ENCODE measurements at regions not wholly inside any gene's neighbourhood (a gene's known extent, or its start where the extent isn't known, plus 50 kb on each side); places are given as distances from the start of the nearest gene placed in this dataset.

DNA sequence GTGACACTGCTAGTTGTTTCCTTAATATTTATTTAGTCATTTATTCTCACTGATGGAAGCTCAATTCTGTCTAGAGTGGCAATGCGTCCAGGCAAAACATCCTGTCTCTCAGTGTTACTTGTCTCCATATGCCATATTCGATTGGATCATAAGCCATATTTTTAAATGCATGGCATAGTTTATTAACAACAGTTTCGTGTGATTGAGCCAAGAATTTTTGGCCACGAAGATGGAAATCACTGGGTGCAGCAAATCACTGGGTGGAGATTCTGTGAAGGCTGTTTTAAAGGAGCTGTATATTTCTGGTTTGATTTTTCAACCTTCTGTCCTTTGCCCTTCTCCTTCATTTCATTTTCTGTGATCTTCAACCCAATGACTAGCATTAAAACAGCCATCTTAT is 205.2 kb downstream of the JRKL start:
- Histone ChIP-seq H3K9me3 (no peaks in the 10 kb centered on the region), H3K36me3 (no peaks in the 10 kb centered on the region), H3K27me3 (no peaks in the 10 kb centered on the region), H3K27ac (no peak overlapping the region), H3K4me3 (no peak overlapping the region), H3K4me1 (no peaks in the 10 kb centered on the region)
- ATAC-seq = no peak
- DNase-seq = no peak
- TF ChIP-seq, protein P1, sequence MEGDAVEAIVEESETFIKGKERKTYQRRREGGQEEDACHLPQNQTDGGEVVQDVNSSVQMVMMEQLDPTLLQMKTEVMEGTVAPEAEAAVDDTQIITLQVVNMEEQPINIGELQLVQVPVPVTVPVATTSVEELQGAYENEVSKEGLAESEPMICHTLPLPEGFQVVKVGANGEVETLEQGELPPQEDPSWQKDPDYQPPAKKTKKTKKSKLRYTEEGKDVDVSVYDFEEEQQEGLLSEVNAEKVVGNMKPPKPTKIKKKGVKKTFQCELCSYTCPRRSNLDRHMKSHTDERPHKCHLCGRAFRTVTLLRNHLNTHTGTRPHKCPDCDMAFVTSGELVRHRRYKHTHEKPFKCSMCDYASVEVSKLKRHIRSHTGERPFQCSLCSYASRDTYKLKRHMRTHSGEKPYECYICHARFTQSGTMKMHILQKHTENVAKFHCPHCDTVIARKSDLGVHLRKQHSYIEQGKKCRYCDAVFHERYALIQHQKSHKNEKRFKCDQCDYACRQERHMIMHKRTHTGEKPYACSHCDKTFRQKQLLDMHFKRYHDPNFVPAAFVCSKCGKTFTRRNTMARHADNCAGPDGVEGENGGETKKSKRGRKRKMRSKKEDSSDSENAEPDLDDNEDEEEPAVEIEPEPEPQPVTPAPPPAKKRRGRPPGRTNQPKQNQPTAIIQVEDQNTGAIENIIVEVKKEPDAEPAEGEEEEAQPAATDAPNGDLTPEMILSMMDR (IDR thresholded peaks at IDR 0.05) = no peak
- intact Hi-C loops (cut with DNase I) = no loop called here

DNA sequence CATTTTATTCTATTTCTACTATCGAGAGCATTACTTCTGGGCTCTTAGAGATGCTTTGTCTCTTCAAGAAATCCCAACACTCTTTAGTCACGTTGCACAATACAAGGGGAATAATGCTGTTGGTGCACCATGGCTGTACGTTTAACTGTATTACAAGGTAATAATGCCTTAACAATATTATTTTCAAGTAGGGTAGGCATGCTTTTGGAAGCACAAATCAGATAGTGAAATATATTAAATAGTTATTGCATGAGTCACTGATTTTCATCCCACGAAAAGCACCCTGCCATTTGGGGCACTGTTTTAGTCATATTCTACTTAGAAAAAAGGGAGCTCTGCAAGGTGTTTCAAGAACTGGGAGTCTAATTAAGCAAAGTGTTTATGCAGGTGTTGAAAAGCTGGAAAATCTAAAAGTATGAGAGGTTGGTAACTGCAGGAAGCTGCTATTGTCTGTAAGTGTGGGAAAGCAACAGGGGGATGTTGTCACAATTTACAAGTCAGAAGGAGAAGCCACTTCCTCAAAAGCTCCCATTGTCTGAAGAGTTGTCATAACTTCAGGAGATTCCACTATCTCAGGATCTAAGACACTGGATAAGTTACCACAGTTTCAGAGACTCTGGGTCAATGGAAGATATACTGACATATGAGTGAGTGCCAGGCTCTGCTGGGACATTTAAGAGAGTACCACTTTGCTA is 218.2 kb downstream of the JRKL start:
- DNase-seq = no peak
- Histone ChIP-seq H3K4me1 (no peaks in the 10 kb centered on the region), H3K36me3 (no peaks in the 10 kb centered on the region), H3K27ac (no peak overlapping the region), H3K27me3 (no peaks in the 10 kb centered on the region), H3K9me3 (no peaks in the 10 kb centered on the region), H3K4me3 (no peak overlapping the region)
- TF ChIP-seq, protein P1 (IDR thresholded peaks at IDR 0.05) = no peak
- ATAC-seq = no peak
- intact Hi-C loops (cut with DNase I) = no loop called here

DNA sequence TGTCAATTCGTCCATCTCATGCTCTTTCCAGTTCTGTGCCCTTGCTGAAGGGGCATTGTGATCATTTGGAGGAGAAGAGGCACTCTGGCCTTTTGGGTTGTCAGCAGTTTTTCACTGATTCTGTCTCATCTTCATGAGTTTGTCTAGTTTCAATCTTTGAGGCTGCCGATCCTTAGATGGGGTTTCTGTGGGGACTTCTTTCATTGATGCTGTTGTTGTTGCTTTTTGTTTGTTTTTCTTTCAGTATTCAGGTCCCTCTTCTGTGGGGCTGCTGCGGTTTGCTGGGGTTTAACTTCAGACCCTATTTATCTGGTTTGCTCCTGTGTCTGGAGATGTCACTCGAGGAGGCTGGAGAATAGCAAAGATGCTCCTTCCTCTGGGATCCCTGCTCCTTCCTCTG is 224.3 kb downstream of the JRKL start:
- DNase-seq (no peak), ATAC-seq (no peak)
- Histone ChIP-seq H3K4me3 (no peak overlapping the region), H3K9me3 (no peaks in the 10 kb centered on the region), H3K27ac (no peak overlapping the region), H3K4me1 (no peaks in the 10 kb centered on the region), H3K27me3 (no peaks in the 10 kb centered on the region), H3K36me3 (no peaks in the 10 kb centered on the region)
- intact Hi-C loops (cut with DNase I) = no loop called here
- TF ChIP-seq, protein P1 (IDR thresholded peaks at IDR 0.05) = no peak

DNA sequence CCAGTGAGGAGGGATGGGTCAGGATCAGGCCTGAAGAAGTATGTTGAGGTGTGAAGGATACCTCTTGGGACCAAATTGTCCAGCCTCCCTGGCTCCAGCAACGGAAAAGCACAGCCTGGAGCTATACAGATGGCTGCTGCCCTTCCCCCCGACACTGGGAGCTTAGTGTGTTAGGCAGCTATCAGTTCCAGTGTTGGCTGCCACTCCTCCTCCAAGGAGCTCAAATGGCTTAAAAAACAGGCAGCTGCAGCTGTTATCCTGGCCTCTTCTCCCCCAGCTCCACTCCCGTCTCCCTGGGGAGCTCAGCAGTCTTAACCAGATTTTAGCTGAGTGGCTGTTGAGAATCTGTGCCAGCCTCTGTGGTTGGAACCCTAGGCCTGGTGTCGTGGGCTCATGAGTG is 225.0 kb downstream of the JRKL start:
- Histone ChIP-seq H3K9me3 (no peaks in the 10 kb centered on the region), H3K27ac (no peak overlapping the region), H3K27me3 (no peaks in the 10 kb centered on the region), H3K36me3 (no peaks in the 10 kb centered on the region), H3K4me1 (no peaks in the 10 kb centered on the region), H3K4me3 (no peak overlapping the region)
- ATAC-seq (no peak), DNase-seq (no peak)
- TF ChIP-seq, protein P1 (IDR thresholded peaks at IDR 0.05) = no peak
- intact Hi-C loops (cut with DNase I) = no loop called here

DNA sequence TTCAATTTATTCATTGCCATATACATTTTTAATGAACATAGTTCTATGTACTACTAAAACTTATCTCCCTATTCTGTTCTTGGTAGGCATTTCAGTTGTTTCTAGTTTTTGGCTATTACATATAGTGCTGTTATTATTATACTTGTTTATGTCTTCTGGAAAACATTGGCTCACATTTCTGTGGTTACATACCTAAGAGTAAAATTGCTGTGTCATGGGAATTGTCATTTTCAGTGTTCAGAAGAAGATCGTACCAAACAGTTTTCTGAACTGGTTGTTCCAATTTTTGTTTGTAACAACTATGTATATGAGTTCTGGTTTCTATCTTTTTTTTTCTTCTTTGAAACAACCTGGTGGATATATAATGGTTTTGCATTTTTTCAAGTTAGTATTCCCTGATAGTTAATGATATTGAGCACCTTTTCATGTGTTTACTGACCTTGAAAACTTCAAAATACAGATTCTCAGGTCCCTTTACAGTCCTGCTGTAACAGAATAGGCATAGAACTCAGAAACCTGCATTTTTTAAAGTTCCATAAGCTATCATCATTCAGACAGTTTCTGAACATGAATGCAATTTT is 230.7 kb downstream of the JRKL start:
- intact Hi-C loops (cut with DNase I) = loop anchor here (10.0 kb wide), 1 partner anchor 876 kb away; no protein-coding TSS in a partner anchor
- Histone ChIP-seq H3K36me3 (no peaks in the 10 kb centered on the region), H3K4me3 (no peak overlapping the region), H3K4me1 (no peaks in the 10 kb centered on the region), H3K27me3 (no peaks in the 10 kb centered on the region), H3K27ac (no peak overlapping the region), H3K9me3 (no peaks in the 10 kb centered on the region)
- TF ChIP-seq, protein P1 (IDR thresholded peaks at IDR 0.05) = no peak
- ATAC-seq (no peak), DNase-seq (no peak)

Measured in upper lobe of right lung (tissue), 1 donor.